ENCODE measurements at regions not wholly inside any gene's neighbourhood (a gene's known extent, or its start where the extent isn't known, plus 50 kb on each side); places are given as distances from the start of the nearest gene placed in this dataset.

GRCh38 chr9:86642721-86643120 is 288.5 kb upstream of the TUT7 start:
- Histone ChIP-seq H2AFZ (ENCODE audit: low read length) (no peak overlapping the region), H3K36me3 (replicated peaks in 1 of 2; ENCODE audit: control insufficient read depth in 1 of 2, insufficient read depth in 2 of 2, low read length in 2 of 2) (no peaks in the 10 kb centered on the region), H3K27me3 (ENCODE audit: control insufficient read depth in 1 of 2, insufficient read depth in 2 of 2, low read length in 2 of 2) (no peaks in the 10 kb centered on the region; a peak in 1 of 5 replicates), H3K27ac (ENCODE audit: extremely low read length, insufficient read depth, low read length) (no peak overlapping the region), H3K4me1 (ENCODE audit: insufficient read depth, low read length) (no peaks in the 10 kb centered on the region), H3K9me3 (ENCODE audit: low read length) (no peaks in the 10 kb centered on the region), H3K79me2 (ENCODE audit: insufficient read depth, low read length) (no peaks in the 10 kb centered on the region), H4K20me1 (ENCODE audit: insufficient read depth, low read length) (no peaks in the 10 kb centered on the region), H3K4me2 (ENCODE audit: low read depth, low read length) (no peak overlapping the region), H3K9ac (ENCODE audit: insufficient read depth, low read depth, low read length) (no peak overlapping the region), H3K4me3 (replicated peaks in 1 of 3; ENCODE audit: insufficient read depth in 1 of 3, low read depth in 2 of 3, low read length in 3 of 3) (no peak overlapping the region)
- ChIA-PET POLR2A (no interaction called here), CTCF (ENCODE audit: low intra/inter-chr PET ratio, low total read pairs) (no interaction called here)
- in situ Hi-C loops (cut with HindIII; ENCODE audit: extremely low pct_ligation_motif_present, low pct_unique_long_range_greater_than_20kb) = no loop called here
- BruUV-seq (replicated peaks) = no TSS peak
- 66% methylated on average over 5 of the region's 5 CpGs for WGBS (ENCODE audit: low lambda C conversion rate)
- no peak for TF ChIP-seq ARID4A (CRISPR knock-in tag; IDR thresholded peaks at IDR 0.05; ENCODE audit: borderline replicate concordance)
- no peak for TF ChIP-seq HOXA5 (CRISPR knock-in tag; IDR thresholded peaks at IDR 0.05)
- TF ChIP-seq ZNF710 (CRISPR knock-in tag; IDR thresholded peaks at IDR 0.05; ENCODE audit: borderline replicate concordance) = no peak
- FAIRE-seq = no peak
- ATAC-seq = no peak
- no peak for DNase-seq (ENCODE audit: low spot score)
- intact Hi-C loops (cut with micrococcal nuclease; ENCODE audit: unreplicated experiment) = no loop called here

Data from HepG2 (cell line).